GM18517 (cell line): ENCODE measurements at regions not wholly inside any gene's neighbourhood (a gene's known extent, or its start where the extent isn't known, plus 50 kb on each side); places are given as distances from the start of the nearest gene placed in this dataset.

Source experiments
- ATAC-seq: cut with Tn5 transposase; IDR thresholded peaks from one replicate; pipeline ENCODE4 v1.9.1; 2021; ENCODE audit warnings: mild to moderate bottlenecking, moderate library complexity; ENCODE audit not compliant: unreplicated experiment

- no peak for ATAC-seq
Observed at GRCh38 chr6:103707596-103708325, 1152.0 kb downstream of the HACE1 start.

- ATAC-seq, result no peak
Observed at GRCh38 chr6:103699769-103700168, 1160.0 kb downstream of the HACE1 start.

- ATAC-seq, result no peak
Observed at GRCh38 chr6:103687430-103687829, 1172.3 kb downstream of the HACE1 start.

- no peak for ATAC-seq
Observed at GRCh38 chr6:103680116-103680515, 1179.6 kb downstream of the HACE1 start.

- no peak for ATAC-seq
Observed at GRCh38 chr6:103677290-103677689, 1182.4 kb downstream of the HACE1 start.

GRCh38 chr6:103675807-103676406 is 1183.8 kb downstream of the HACE1 start:
- no peak for ATAC-seq

GRCh38 chr6:103674790-103675189 is 1184.9 kb downstream of the HACE1 start:
- ATAC-seq, result no peak

- no peak for ATAC-seq
Observed at GRCh38 chr6:103672169-103672568, 1187.5 kb downstream of the HACE1 start.

GRCh38 chr6:103629613-103630012 is 1230.1 kb downstream of the HACE1 start:
- ATAC-seq, result no peak

GRCh38 chr6:103617642-103618041 is 1242.1 kb downstream of the HACE1 start:
- no peak for ATAC-seq

GRCh38 chr6:103587722-103588121 is 1272.0 kb downstream of the HACE1 start:
- ATAC-seq, result no peak

GRCh38 chr6:103578115-103578514 is 1281.6 kb downstream of the HACE1 start:
- ATAC-seq, result no peak

GRCh38 chr6:103570431-103570830 is 1289.3 kb downstream of the HACE1 start:
- no peak for ATAC-seq

GRCh38 chr6:103554911-103555310 is 1304.8 kb downstream of the HACE1 start:
- no peak for ATAC-seq

- no peak for ATAC-seq
Observed at GRCh38 chr6:103538381-103538780, 1321.3 kb downstream of the HACE1 start.

- no peak for ATAC-seq
Observed at GRCh38 chr6:103534814-103535213, 1324.9 kb downstream of the HACE1 start.

GRCh38 chr6:103534095-103534494 is 1325.6 kb downstream of the HACE1 start:
- ATAC-seq, result no peak

- no peak for ATAC-seq
Observed at GRCh38 chr6:103522045-103522444, 1337.7 kb downstream of the HACE1 start.

- ATAC-seq, result no peak
Observed at GRCh38 chr6:103516336-103516735, 1343.4 kb downstream of the HACE1 start.

- no peak for ATAC-seq
Observed at GRCh38 chr6:103507052-103507451, 1352.7 kb downstream of the HACE1 start.

GRCh38 chr6:103505155-103505518 is 1354.6 kb downstream of the HACE1 start:
- no peak for ATAC-seq

GRCh38 chr6:103504501-103505154 is 1355.1 kb downstream of the HACE1 start:
- no peak for ATAC-seq
